ENCODE measurements at regions not wholly inside any gene's neighbourhood (a gene's known extent, or its start where the extent isn't known, plus 50 kb on each side); places are given as distances from the start of the nearest gene placed in this dataset.

- H3K36me3 ChIP-seq, result no peaks in the 10 kb centered on the region
- H3K4me3 ChIP-seq, result no peak overlapping the region
- intact Hi-C loops (cut with DNase I), result no loop called here
- no peaks in the 10 kb centered on the region for H3K27me3 ChIP-seq (ENCODE audit: low read depth)
- H3K4me1 ChIP-seq, result no peaks in the 10 kb centered on the region
- H3K9me3 ChIP-seq, result no peaks in the 10 kb centered on the region
- ATAC-seq (no peak), DNase-seq (no peak)
- TF ChIP-seq, protein P1, sequence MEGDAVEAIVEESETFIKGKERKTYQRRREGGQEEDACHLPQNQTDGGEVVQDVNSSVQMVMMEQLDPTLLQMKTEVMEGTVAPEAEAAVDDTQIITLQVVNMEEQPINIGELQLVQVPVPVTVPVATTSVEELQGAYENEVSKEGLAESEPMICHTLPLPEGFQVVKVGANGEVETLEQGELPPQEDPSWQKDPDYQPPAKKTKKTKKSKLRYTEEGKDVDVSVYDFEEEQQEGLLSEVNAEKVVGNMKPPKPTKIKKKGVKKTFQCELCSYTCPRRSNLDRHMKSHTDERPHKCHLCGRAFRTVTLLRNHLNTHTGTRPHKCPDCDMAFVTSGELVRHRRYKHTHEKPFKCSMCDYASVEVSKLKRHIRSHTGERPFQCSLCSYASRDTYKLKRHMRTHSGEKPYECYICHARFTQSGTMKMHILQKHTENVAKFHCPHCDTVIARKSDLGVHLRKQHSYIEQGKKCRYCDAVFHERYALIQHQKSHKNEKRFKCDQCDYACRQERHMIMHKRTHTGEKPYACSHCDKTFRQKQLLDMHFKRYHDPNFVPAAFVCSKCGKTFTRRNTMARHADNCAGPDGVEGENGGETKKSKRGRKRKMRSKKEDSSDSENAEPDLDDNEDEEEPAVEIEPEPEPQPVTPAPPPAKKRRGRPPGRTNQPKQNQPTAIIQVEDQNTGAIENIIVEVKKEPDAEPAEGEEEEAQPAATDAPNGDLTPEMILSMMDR (IDR thresholded peaks at IDR 0.05), result no peak
- H3K27ac ChIP-seq, result no peak overlapping the region
Measured at GRCh38 chr5:158063052-158063451, 204.1 kb upstream of the CLINT1 start.

DNA sequence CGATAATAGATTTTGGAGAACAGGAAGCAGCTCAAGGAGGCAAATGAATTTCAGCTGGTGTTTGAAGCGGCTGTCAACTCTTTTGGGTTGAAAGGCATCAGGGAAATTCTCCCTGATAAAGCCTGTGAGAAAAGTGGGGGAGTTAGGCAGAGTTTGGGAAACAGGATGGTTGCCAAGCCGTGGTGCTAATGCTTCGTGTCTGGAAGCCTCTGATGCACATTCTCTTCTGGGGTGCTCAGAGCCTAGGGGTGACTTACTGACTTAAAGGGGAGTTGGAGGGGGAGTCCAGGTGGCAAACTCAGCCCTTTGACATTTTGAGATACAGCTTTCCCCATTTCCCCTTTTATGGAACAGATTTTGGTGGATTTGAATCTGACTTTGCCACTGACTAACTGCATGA lies 202.5 kb upstream of the CLINT1 start:
- Histone ChIP-seq H3K27ac (no peak overlapping the region), H3K4me1 (no peaks in the 10 kb centered on the region), H3K9me3 (no peaks in the 10 kb centered on the region), H3K4me3 (no peak overlapping the region), H3K36me3 (no peaks in the 10 kb centered on the region), H3K27me3 (ENCODE audit: low read depth) (peaks cover 4% of the 10 kb centered on the region)
- intact Hi-C loops (cut with DNase I), result no loop called here
- TF ChIP-seq, protein P1 (IDR thresholded peaks at IDR 0.05), result no peak
- DNase-seq, result no peak
- ATAC-seq, result no peak

DNA sequence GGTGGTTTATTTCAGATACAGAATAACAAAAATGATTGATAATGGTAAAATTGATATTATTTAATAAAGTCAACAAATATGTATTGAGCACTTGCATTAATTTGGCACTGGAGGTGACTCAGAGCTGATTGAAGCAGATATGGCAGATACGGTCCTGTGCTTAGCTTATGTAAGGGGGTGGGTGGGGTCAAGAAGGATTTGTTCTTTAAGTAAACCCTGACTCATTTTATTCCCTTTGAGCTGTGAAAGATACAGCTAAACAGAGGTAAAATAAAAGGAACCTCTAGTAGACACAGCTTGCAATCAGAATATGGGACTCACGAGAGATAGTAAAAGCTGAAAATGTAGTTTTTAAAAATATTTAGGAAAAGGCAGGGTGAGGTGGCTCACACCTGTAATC lies 201.3 kb upstream of the CLINT1 start:
- ATAC-seq (no peak), DNase-seq (no peak)
- intact Hi-C loops (cut with DNase I), result no loop called here
- no peak overlapping the region for H3K4me3 ChIP-seq
- TF ChIP-seq, protein P1 (IDR thresholded peaks at IDR 0.05), result no peak
- peaks cover 4% of the 10 kb centered on the region for H3K27me3 ChIP-seq (ENCODE audit: low read depth)
- no peaks in the 10 kb centered on the region for H3K4me1 ChIP-seq
- H3K36me3 ChIP-seq, result no peaks in the 10 kb centered on the region
- H3K27ac ChIP-seq, result no peak overlapping the region
- no peaks in the 10 kb centered on the region for H3K9me3 ChIP-seq

GRCh38 chr5:158058208-158059120 lies 199.5 kb upstream of the CLINT1 start:
- Histone ChIP-seq H3K9me3 (no peaks in the 10 kb centered on the region), H3K27me3 (ENCODE audit: low read depth) (peaks cover 4% of the 10 kb centered on the region), H3K4me1 (no peaks in the 10 kb centered on the region), H3K4me3 (no peak overlapping the region), H3K27ac (no peak overlapping the region), H3K36me3 (no peaks in the 10 kb centered on the region)
- intact Hi-C loops (cut with DNase I), result no loop called here
- ATAC-seq (no peak), DNase-seq (no peak)
- TF ChIP-seq, protein P1 (IDR thresholded peaks at IDR 0.05), result no peak

- no peak for ATAC-seq
- TF ChIP-seq, protein P1 (IDR thresholded peaks at IDR 0.05), result no peak
- Histone ChIP-seq H3K27ac (no peak overlapping the region), H3K36me3 (no peaks in the 10 kb centered on the region), H3K27me3 (ENCODE audit: low read depth) (peaks cover 4% of the 10 kb centered on the region), H3K9me3 (no peaks in the 10 kb centered on the region), H3K4me1 (no peaks in the 10 kb centered on the region), H3K4me3 (no peak overlapping the region)
- intact Hi-C loops (cut with DNase I), result no loop called here
- no peak for DNase-seq
Measured at GRCh38 chr5:158056130-158056825, 197.3 kb upstream of the CLINT1 start.
